HEK293 (cell line): ENCODE measurements at regions not wholly inside any gene's neighbourhood (a gene's known extent, or its start where the extent isn't known, plus 50 kb on each side); places are given as distances from the start of the nearest gene placed in this dataset.
"Not testable (repeated sequence)": the region's sequence is repeated elsewhere in the genome, so short reads cannot be mapped to it uniquely, and the experiment has no call there.

Experiments used
- GLI4 ChIP-seq: fragments of 450-650 bp; formaldehyde crosslinking; IDR thresholded peaks from 2 replicates; pipeline ENCODE4 v1.5.1; 2016; ENCODE audit warnings: missing biosample characterization, missing genetic modification characterization
- MEIS1 ChIP-seq: sonication (generic); formaldehyde crosslinking; IDR thresholded peaks from 2 replicates; pipeline ENCODE4 v1.8.1; 2022; ENCODE audit warnings: missing genetic modification reagents, mild to moderate bottlenecking, borderline replicate concordance
- ZNF677 ChIP-seq: fragments of 450-650 bp; IDR thresholded peaks from 2 replicates; pipeline ENCODE4 v1.5.0; 2018; ENCODE audit warnings: missing biosample characterization, mild to moderate bottlenecking, missing genetic modification characterization, moderate library complexity
- ZNF747 ChIP-seq: fragments of 450-650 bp; formaldehyde crosslinking; IDR thresholded peaks from 2 replicates; pipeline ENCODE4 v1.5.1; 2016; ENCODE audit warnings: missing biosample characterization, missing genetic modification characterization
- TF ChIP-seq, protein P1 (sequence below): fragments of 450-650 bp; formaldehyde crosslinking; IDR thresholded peaks from 2 replicates; pipeline ENCODE4 v1.5.1; 2016; ENCODE audit warnings: missing biosample characterization, missing genetic modification characterization

GRCh38 chr21:6095304-6095703, 4426.1 kb upstream of the TPTE start:
- TF ChIP-seq, protein P1, sequence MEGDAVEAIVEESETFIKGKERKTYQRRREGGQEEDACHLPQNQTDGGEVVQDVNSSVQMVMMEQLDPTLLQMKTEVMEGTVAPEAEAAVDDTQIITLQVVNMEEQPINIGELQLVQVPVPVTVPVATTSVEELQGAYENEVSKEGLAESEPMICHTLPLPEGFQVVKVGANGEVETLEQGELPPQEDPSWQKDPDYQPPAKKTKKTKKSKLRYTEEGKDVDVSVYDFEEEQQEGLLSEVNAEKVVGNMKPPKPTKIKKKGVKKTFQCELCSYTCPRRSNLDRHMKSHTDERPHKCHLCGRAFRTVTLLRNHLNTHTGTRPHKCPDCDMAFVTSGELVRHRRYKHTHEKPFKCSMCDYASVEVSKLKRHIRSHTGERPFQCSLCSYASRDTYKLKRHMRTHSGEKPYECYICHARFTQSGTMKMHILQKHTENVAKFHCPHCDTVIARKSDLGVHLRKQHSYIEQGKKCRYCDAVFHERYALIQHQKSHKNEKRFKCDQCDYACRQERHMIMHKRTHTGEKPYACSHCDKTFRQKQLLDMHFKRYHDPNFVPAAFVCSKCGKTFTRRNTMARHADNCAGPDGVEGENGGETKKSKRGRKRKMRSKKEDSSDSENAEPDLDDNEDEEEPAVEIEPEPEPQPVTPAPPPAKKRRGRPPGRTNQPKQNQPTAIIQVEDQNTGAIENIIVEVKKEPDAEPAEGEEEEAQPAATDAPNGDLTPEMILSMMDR, result not testable (repeated sequence)
- not testable (repeated sequence) for TF ChIP-seq ZNF677 (tag by site-specific recombination); GLI4 (tag by site-specific recombination); ZNF747 (tag by site-specific recombination); MEIS1 (CRISPR knock-in tag)
